Left cardiac atrium (tissue), 4 donors: ENCODE measurements at regions not wholly inside any gene's neighbourhood (a gene's known extent, or its start where the extent isn't known, plus 50 kb on each side); places are given as distances from the start of the nearest gene placed in this dataset.
A peak's percentile ranks its signal among the peaks of the same experiment; 100 is the strongest.

Source experiments
- ATAC-seq, 2 donors: fragments of 200-7000 bp; cut with Tn5 transposase; one replicate each; pipeline ENCODE4 v1.9.1; 2020; ENCODE audit warnings: mild to moderate bottlenecking in 2 of 2, moderate library complexity in 2 of 2
- DNase-seq: peaks from one replicate; pipeline ENCODE4 v3.0.0-alpha.2; 2020
- intact Hi-C, 2 donors: fragments of 100-400 bp; cut with DNase I; formaldehyde crosslinking; loops; one replicate each; pipeline versions ENCODE4 v1.14.1 to v1.15.1; 2022 to 2023
- donor health status: DM: no; HTN: yes; CAD: no.
- donor health status: DM: no; HTN: yes; CAD: no; lungs with severe emphysema.
- donor health status: DM: yes; HTN: yes; CAD: no.
- donor health status: Dilated cardiomyopathy.

GRCh38 chrX:20325786-20326388, 59.2 kb upstream of the RPS6KA3 start:
- ATAC-seq = no peak
- no peak for DNase-seq
- intact Hi-C loops = no loop called here

DNA sequence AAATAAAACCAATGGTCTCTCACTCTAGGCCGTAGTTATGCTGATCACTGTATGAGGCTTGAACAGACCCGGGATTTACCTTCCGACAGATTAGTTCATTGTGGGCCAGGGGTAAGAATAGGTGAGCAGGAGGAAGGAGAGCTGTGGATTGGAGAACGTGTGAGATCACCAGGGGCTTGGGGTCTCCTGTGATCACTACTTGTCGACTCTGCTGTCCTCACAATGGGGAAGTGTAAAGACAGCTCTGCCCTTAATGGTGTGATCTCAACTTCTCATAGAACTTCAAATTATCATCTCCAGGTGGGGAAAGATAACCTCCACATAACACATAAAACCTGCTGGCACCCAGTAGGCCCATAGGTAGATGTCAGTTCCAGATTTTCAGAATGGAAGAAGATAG, 56.2 kb upstream of the RPS6KA3 start:
- ATAC-seq = no peak
- DNase-seq = no peak
- intact Hi-C loops = no loop called here

DNA sequence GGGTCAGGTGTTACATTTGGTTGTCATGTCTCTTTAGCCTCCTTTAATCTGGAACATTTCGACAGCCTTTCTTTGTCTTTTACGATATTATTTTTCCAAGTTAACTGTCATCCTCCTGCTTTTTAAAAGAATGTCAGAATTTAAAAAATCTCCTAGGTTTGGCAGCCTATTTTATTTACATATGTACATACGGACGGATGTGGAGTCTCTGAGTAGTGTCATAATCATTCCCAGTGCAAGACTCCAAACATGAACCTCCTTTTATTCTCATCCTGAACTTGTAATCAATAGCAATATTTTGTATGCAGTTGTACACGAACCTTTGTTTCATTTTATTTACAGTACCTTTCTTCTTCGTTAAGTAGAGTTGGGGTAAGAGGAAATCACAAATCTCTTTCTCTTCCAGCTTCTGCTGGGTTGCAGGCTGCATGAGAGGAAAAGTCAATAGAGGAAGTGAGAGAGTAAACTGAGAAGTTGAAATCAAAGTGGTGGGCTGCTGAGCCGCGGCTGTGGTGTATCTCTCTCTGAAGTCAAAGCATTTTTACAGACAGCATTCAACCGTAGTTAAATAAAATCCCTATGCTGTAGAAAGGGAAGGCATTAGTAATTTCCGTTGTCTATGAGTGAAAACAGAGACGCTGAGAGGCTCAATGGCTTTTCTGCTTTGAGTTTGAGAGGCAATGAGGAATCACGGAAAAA, 53.9 kb upstream of the RPS6KA3 start:
- ATAC-seq (peak in 1 of 2 donors; percentile 38), DNase-seq (peak; percentile 23)
- intact Hi-C loops = no loop called here

DNA sequence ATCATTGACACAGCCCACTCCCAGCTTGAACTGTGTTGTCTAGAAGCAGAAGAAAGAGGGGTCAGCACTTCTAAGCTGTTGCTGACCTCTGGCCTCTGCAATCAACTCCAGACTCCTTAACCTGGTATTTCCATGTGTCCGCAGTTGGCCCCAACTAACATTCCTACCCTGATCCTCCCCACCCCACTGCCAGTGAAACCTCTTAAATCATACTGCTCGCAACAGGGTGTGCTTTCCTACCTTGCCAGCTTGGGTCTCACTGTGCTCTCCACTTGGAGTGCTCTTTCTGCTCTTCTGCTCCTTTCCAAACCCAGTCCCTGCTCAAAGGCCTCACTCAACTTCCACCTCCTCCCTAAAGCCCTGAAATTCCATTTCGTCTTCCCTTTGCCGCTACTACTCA, 52.3 kb upstream of the RPS6KA3 start:
- no peak for ATAC-seq
- intact Hi-C loops = no loop called here

GRCh38 chrX:20317873-20318272, 51.2 kb upstream of the RPS6KA3 start:
- intact Hi-C loops = no loop called here
- DNase-seq (no peak), ATAC-seq (no peak)

More for the DNA sequence above, 52.3 kb upstream of the RPS6KA3 start:
- no peak for DNase-seq
